ENCODE measurements at regions not wholly inside any gene's neighbourhood (a gene's known extent, or its start where the extent isn't known, plus 50 kb on each side); places are given as distances from the start of the nearest gene placed in this dataset.

DNA sequence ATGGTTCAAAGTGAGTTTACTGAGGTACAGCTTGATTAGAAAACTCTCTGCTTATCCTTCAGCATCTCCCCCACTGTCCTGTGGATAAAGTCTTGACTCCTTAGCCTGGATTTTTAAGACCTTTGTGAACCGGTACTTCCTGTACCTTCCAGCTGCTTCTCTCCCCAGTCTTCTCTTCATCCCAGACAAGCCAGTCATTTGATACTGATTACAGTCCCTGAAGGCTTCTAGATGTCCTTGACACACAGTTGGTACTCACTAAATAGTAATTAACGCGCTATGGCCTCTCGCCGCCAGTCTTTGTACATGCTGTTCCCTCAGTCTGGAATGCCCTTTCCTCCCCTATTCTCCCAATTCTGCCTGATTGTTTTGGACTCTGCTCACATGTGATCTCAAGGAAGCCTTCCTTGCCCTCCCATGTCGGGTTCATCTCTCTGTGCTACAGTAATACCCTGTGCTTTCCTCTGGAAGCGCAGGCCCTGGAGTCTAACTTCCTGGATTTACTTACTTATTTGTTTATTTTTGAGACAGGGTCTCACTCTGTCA, 50.6 kb upstream of the PTGR2 start:
- H3K36me3 Mint-ChIP-seq (ENCODE audit: low read depth), result no peaks in the 10 kb centered on the region
- H3K4me1 Mint-ChIP-seq (ENCODE audit: low read depth), result peaks cover 17% of the 10 kb centered on the region
- no peak overlapping the region for H3K4me3 Mint-ChIP-seq
- no peaks in the 10 kb centered on the region for H3K9me3 Mint-ChIP-seq
- H3K27me3 Mint-ChIP-seq (ENCODE audit: insufficient read depth), result peaks cover 1% of the 10 kb centered on the region
- TF ChIP-seq, protein P1, sequence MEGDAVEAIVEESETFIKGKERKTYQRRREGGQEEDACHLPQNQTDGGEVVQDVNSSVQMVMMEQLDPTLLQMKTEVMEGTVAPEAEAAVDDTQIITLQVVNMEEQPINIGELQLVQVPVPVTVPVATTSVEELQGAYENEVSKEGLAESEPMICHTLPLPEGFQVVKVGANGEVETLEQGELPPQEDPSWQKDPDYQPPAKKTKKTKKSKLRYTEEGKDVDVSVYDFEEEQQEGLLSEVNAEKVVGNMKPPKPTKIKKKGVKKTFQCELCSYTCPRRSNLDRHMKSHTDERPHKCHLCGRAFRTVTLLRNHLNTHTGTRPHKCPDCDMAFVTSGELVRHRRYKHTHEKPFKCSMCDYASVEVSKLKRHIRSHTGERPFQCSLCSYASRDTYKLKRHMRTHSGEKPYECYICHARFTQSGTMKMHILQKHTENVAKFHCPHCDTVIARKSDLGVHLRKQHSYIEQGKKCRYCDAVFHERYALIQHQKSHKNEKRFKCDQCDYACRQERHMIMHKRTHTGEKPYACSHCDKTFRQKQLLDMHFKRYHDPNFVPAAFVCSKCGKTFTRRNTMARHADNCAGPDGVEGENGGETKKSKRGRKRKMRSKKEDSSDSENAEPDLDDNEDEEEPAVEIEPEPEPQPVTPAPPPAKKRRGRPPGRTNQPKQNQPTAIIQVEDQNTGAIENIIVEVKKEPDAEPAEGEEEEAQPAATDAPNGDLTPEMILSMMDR (IDR thresholded peaks at IDR 0.05), result no peak
- DNase-seq, result no peak
- H3K27ac Mint-ChIP-seq, result no peak overlapping the region

DNA sequence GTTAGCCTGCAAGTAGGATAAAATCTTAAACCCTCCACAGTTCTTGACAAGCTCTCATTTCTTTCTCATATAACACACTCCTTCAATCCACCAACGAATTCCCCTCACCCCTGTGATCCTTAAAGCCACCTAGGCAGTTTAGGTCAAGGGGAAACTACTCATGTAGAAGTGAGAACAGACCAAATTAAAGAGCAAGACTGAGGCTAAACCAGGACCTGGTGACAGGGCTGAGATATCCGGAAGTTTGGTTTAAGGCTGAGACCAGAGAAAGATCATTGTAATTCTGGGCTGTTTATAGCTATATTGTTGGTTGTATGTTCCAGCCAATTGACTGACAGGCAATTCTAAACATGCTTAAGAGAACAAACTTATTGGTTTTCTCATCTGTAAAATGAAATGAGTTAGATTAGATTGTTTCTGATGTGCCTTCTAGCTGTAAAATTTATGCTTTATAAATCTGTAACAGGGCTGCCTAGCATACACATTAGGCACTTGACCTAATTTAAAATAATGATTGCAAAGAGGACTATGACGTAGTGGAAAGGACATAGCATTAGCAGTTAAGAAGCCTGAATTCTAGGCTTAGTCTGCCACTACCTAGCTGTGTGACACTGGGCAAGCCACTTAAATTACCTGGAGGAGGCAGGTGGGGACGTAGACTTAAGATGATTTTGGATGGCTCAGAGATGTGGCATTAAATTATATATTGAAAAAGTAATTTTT, 53.9 kb upstream of the PTGR2 start:
- Mint-ChIP-seq H3K27ac (no peak overlapping the region), H3K36me3 (ENCODE audit: low read depth) (no peaks in the 10 kb centered on the region; the same call in 1 of the 2 replicates), H3K27me3 (ENCODE audit: insufficient read depth) (no peaks in the 10 kb centered on the region; the same call in none of the 2 replicates), H3K4me3 (no peak overlapping the region), H3K4me1 (ENCODE audit: low read depth) (peaks cover 41% of the 10 kb centered on the region), H3K9me3 (no peaks in the 10 kb centered on the region)
- DNase-seq, result no peak
- TF ChIP-seq, protein P1 (IDR thresholded peaks at IDR 0.05), result no peak

DNA sequence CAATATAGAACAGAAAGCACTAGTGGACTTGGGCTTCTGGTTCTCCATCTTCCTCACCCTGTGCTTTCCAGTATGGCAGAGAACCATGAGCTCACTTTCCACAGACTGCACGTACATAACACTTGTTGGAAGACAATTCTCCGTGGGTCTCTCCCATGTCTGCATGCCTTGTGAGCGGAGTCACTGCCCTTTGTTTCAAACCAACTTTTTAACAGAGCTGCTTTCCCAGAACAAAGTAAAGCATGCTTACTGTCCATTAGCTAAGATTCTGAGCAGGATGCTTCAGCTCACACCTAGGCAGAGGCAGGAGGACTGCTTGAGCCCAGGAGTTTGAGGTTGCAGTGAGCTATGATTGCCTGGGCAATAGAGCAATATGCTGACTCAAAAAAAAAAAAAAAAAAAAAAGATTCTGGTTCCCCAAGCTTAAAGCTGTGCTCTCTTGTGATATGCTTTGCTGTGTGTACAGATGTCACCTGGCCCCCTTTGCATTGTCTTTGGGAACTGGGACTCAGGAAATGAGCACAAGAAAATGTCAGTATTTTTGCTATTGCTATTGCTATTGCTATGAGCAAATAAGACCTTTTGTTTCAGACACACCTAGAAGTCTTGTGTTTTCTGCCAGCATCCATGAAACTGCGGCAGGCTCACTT, 54.6 kb upstream of the PTGR2 start:
- Mint-ChIP-seq H3K27me3 (ENCODE audit: insufficient read depth) (no peaks in the 10 kb centered on the region; the same call in none of the 2 replicates), H3K4me3 (no peak overlapping the region), H3K4me1 (ENCODE audit: low read depth) (peaks cover 41% of the 10 kb centered on the region), H3K27ac (peak overlapping the region; percentile 78; the same call in 1 of the 2 replicates), H3K36me3 (ENCODE audit: low read depth) (no peaks in the 10 kb centered on the region; the same call in 1 of the 2 replicates), H3K9me3 (no peaks in the 10 kb centered on the region)
- DNase-seq, result no peak
- TF ChIP-seq, protein P1 (IDR thresholded peaks at IDR 0.05), result no peak

DNA sequence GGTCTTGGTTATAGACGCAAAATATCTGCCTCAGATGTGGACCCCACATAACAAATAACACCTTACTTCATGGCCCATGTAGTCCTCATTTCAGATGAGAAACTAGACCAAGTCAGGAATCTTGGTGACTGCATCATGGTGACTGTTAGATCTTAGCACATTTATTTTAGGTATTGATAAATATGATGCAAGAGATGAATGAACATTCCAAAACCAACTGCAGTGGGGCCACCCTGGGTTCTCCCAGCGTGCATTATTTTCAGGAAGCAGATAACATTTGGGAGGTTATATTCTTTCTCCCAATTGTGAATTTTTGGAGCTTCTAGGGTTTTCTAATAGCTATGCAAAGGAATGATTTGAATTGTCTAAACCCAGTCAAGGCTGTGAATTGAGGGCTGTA, 55.2 kb upstream of the PTGR2 start:
- TF ChIP-seq, protein P1 (IDR thresholded peaks at IDR 0.05), result no peak
- peaks cover 41% of the 10 kb centered on the region for H3K4me1 Mint-ChIP-seq (ENCODE audit: low read depth)
- H3K36me3 Mint-ChIP-seq (ENCODE audit: low read depth), result no peaks in the 10 kb centered on the region; the same call in 1 of the 2 replicates
- H3K9me3 Mint-ChIP-seq, result no peaks in the 10 kb centered on the region
- H3K27ac Mint-ChIP-seq, result peak overlapping the region; percentile 78
- DNase-seq, result no peak
- no peak overlapping the region for H3K4me3 Mint-ChIP-seq
- no peaks in the 10 kb centered on the region; the same call in 1 of the 2 replicates for H3K27me3 Mint-ChIP-seq (ENCODE audit: insufficient read depth)

DNA sequence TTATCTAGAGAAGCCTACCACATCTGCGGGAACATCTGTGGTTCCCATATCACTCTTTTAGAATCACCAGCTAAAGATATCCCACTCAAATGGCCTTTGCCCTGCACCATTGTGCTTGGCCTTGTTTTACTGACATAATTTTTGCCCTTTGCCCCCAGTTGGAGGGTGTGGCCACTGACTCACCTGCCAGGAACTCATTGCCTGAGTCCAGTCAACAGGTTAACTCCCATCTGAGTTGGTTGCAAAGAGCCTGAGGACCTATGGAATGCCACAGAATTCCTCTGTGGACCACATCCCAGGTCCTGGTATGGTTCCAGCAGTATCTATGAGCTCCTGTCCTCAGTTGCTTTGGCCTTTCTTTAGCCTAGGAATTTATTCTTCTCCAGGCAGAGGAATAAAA, 55.7 kb upstream of the PTGR2 start:
- Mint-ChIP-seq H3K4me1 (ENCODE audit: low read depth) (peaks cover 41% of the 10 kb centered on the region), H3K4me3 (no peak overlapping the region; the same call in 1 of the 2 replicates), H3K27ac (peak overlapping the region; percentile 78), H3K9me3 (no peaks in the 10 kb centered on the region), H3K27me3 (ENCODE audit: insufficient read depth) (no peaks in the 10 kb centered on the region; the same call in 1 of the 2 replicates), H3K36me3 (ENCODE audit: low read depth) (no peaks in the 10 kb centered on the region; the same call in 1 of the 2 replicates)
- peak; percentile 68 for DNase-seq
- TF ChIP-seq, protein P1 (IDR thresholded peaks at IDR 0.05), result no peak
